HG03039 (cell line): ENCODE measurements at regions not wholly inside any gene's neighbourhood (a gene's known extent, or its start where the extent isn't known, plus 50 kb on each side); places are given as distances from the start of the nearest gene placed in this dataset.
"Not testable (repeated sequence)": the region's sequence is repeated elsewhere in the genome, so short reads cannot be mapped to it uniquely, and the experiment has no call there.

Source experiments
- ATAC-seq: cut with Tn5 transposase; IDR thresholded peaks from one replicate; pipeline ENCODE4 v1.9.1; 2021; ENCODE audit warnings: mild to moderate bottlenecking, moderate library complexity; ENCODE audit not compliant: unreplicated experiment

DNA sequence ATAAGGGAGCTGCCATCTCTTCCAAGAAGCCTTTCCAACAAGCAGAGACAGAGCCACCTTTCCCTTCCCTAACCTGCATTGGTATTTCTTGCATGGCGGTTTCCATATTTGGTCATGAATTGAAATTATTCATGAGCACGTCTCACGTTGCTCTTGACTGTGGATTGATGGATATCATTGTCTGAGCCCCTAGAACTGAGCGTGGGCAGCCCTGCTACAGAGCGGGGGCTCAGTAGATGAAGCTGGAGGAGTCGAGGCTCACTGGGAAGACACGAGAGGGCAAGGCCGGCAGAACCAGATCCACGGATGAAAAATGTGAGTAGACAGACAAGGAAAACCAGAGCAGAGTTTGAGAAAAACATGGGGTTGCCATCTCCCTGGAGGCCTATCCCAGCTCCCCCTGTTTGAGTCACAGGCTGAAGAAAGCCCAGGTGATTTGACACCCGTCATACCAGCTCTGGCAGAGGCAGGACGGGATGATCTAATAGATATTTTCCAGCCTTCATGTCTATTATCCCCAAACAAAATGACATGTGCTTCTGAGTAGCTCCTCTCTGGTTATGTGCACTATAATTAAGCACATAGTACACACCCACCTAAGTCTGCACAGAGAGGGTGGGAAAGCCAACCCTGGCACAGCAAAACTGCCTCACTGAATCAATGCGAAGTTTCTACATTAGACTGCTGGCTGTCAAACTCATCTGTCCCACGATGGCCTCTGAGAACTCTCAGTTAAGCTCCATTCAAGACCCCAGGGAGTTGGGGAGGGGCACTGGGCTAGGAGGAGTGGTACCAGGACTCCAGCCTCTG lies 363.5 kb upstream of the KLHL29 start:
- no peak for ATAC-seq

GRCh38 chr2:23023722-23024121 lies 361.3 kb upstream of the KLHL29 start:
- ATAC-seq = no peak

- ATAC-seq = no peak
Observed at GRCh38 chr2:23026671-23027070, 358.3 kb upstream of the KLHL29 start.

DNA sequence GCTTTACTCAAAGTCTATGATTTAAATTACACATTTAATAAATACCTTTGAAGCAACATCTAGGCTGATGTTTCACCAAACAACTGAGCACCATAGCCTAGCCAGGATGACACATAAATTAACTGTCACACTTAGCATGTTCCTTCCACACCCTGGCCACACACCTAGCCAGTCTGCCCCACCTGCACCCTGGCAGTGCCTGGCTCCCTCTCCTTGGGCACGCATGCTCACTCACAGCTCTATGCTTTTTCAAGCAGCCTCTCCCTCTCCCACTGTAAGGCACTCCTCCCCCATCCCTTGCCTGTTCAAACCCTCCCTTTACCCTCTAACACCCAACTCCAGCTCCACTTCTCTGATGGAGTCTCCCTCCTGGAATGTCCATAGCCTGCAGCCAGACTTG lies 357.6 kb upstream of the KLHL29 start:
- ATAC-seq = no peak

DNA sequence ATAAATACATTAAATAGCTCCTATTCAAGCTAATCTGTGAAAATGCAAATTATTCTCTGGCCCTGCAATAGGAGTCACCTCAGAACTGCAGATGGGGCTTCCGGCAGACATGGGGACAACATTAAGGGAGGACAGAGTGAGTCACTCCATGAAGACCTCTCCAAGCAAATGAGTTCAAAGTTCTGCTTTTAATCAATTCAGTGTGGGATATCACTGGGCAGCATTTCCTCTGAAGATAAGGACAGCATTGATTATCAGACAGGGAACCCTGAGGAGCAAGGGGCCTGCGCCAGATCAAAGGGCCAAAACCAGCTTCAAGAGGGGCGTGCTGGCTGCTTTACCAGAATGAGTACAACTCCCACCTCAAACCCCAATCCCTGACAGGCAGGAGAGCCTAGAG lies 356.9 kb upstream of the KLHL29 start:
- no peak for ATAC-seq

GRCh38 chr2:23029111-23029510 lies 355.9 kb upstream of the KLHL29 start:
- ATAC-seq = no peak

DNA sequence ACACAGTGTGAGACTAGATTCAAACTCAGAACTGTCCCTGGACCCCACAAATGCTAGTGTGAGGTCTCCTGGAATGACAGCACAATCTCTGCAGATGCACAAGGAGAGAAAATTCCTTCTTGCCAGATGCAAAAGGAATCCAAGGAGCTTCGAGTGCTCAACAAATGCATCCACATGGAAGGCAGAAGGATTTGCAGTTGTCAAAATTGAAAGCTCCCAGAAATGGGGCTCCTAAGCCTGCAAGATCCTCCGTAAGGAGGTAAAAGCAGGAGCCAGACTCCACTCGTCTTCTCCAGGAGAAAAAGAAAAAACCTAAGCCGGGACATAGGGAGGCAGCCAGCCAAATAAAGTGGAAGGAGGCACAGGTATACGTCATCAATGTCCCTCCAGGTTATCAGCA lies 355.0 kb upstream of the KLHL29 start:
- no peak for ATAC-seq

GRCh38 chr2:23034996-23035395 lies 350.0 kb upstream of the KLHL29 start:
- ATAC-seq = no peak

- no peak for ATAC-seq
Observed at GRCh38 chr2:23036629-23037028, 348.4 kb upstream of the KLHL29 start.

DNA sequence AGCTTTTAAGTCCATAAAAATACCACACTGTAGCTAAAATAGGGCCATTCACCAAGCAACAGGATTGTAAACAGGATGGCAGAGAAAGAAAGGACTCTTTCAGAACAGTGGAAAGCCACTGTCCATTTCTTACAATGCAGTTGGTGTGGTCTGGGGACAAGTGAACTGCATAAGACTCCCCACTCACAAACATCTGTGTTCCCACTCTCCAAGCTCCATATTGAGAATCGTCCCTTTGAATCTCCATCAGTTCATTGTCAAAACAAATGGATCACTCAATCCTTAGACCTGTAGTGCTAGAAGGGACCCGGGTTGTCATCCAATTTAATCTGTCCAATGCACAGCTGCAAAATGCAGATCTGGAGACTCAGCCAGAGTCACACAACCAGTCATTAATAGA lies 347.4 kb upstream of the KLHL29 start:
- ATAC-seq = no peak

GRCh38 chr2:23041443-23041842 lies 343.5 kb upstream of the KLHL29 start:
- no peak for ATAC-seq

- ATAC-seq = no peak
Observed at GRCh38 chr2:23042216-23042906, 342.6 kb upstream of the KLHL29 start.

GRCh38 chr2:23050388-23050787 lies 334.6 kb upstream of the KLHL29 start:
- no peak for ATAC-seq

- ATAC-seq = no peak
Observed at GRCh38 chr2:23053601-23054000, 331.4 kb upstream of the KLHL29 start.

GRCh38 chr2:23055251-23055650 lies 329.7 kb upstream of the KLHL29 start:
- ATAC-seq = no peak

GRCh38 chr2:23056846-23057245 lies 328.1 kb upstream of the KLHL29 start:
- not testable (repeated sequence) for ATAC-seq

- no peak for ATAC-seq
Observed at GRCh38 chr2:23058435-23058834, 326.5 kb upstream of the KLHL29 start.

DNA sequence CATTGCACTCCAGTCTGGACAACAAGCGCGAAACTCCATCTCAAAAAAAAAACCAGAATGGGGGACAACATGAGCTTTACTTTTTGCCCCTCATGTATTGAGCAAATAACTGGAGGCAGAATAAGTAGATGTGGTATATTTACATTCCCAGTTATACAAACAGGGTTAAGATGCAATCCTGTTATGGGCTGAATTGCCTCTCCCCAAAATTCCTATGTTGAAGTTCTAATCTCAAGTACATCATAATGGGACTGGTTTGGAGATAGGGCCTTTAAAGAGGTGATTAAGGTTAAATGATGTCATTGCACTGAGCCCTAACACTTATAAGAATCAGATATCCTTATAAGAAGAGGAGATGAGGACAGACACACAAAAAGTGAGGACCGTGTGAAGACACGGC lies 319.8 kb upstream of the KLHL29 start:
- ATAC-seq = no peak

- ATAC-seq = no peak
Observed at GRCh38 chr2:23065936-23066335, 319.0 kb upstream of the KLHL29 start.

DNA sequence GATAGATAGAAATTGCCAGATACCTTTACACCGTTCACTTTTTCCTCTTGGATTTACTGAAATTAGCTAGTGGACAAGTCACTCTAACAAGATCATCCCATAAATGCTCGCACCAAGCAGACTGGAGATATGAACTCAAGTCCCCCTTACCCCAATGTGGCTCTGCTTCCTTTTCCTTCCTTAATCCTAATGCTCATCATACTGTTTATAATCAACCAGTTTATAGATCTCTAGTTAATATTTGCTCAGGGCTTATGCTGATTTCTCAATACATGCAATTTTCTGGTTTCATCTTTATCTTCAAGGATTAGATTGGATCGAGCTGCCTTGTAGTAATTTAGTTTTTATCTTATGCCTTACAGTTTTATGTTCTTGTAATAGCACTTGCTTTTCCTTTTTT lies 318.3 kb upstream of the KLHL29 start:
- no peak for ATAC-seq

DNA sequence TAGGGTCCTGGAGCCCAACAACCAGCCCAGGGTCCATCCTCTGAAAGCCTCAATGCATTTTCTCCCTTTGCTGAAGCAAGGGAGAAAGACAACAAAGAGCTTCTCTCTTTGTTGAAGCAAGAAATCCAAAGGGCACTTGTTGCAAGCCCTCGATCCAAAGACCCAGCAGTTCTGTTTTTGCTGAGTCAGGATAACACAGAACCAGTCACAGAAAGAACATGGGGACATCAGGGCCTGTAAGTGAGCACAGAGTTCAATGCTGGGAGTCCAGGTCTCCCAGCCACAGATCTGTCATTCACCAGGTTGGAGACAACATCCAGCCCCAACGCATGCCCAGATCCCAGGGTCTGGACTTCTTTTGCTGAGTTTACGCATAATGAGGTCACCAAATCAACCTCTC lies 315.8 kb upstream of the KLHL29 start:
- no peak for ATAC-seq

DNA sequence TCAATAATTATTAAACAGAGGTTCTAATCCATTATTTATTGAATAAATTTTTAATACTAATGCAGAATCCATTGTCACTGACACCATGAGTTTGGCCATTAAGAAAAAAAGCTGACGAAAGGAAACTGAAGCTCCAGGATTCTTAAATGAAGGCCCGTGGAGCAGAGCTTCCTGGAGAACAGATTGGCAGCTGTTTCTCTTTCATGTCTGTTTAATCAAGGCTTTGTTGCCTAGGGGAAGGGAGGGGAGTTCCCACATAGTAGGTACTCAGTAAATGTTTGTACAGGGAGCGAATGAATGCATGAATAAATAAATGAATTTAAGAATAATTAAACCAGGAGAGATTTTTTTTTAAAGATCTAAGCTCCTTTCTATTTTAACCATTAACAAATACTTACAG lies 315.1 kb upstream of the KLHL29 start:
- ATAC-seq = no peak

DNA sequence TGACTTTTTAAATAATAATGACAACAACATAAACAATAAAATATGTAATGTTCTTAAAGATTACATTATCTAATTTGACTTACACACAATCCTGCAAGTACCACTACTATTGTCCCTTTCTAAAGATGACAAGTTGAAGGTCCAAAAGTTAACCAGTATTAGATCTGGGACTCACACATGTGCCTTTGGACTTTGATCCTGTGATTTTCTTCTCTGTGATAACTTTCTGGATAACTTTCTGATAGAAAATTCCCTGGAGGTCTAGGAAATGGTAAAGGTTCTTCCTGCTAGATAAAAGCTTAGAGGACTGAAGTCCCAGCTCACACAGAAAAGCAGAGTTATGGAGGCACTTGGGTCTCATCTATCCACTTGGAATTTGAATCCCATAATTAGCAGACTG lies 311.9 kb upstream of the KLHL29 start:
- ATAC-seq = no peak
